GM19463 (cell line): ENCODE measurements at regions not wholly inside any gene's neighbourhood (a gene's known extent, or its start where the extent isn't known, plus 50 kb on each side); places are given as distances from the start of the nearest gene placed in this dataset.

ENCODE experiments used
- ATAC-seq: cut with Tn5 transposase; IDR thresholded peaks from one replicate; pipeline ENCODE4 v1.9.1; 2021; ENCODE audit warnings: mild to moderate bottlenecking, moderate library complexity; ENCODE audit not compliant: unreplicated experiment

DNA sequence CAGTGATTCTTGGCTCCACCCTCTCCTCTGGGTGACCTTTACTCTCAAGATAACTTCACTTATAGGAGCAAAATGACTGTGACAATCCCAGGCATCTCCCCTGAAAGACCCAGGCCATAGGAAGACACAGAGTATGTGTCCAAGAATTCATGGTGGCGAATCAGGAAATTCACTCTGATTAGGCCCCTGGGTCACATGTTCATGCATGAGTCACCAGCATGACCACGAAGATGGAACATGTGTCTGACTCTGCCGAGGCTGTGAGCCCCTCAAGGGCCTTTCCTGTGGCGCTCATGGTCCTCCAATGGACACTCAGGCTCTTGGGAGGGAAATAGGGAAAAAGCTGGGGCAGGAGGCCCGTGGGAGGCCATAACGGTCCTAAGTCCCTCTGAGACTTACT, 74.0 kb upstream of the TEX51 start:
- ATAC-seq, result no peak

DNA sequence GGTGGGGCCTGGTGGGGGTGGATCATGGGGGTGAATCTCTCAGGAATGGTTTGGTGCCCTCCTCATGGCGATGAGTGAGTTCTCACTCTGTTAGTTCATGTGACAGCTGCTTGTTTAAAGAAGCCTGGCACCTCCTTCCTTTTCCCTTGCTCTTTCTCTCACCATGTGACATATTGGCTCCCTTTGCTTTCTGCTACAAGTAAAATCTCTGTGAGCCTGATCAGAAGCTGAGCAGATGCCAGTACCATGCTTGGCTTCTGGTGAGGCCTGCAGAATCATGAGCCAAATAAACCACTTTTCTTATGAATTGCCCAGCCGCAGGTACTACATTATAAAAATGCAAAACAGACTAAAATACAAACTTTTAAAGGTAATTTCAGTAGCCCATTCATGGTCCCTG, 73.4 kb upstream of the TEX51 start:
- no peak for ATAC-seq

DNA sequence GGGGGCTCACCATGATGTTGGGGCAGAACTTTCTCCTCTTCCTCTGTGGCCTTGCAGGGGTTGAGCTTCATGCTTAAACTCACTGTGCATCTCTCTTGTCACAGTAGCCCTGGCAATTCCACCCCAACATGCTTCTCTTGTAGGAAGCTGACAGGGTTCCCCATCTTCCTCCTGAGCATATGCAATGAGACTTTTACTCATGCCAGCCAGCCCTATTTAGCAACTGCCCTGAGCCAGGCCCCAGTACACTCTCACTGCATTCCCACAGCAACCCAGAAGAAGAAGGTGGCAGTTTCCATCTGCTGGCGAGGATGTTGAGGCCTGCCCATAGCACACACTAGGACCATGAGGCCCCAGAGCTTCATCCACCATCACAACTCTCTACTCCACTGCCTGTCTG, 72.2 kb upstream of the TEX51 start:
- ATAC-seq, result no peak

GRCh38 chr2:126827371-126827770, 71.3 kb upstream of the TEX51 start:
- ATAC-seq, result no peak

- ATAC-seq, result no peak
Observed at GRCh38 chr2:126828051-126828450, 70.6 kb upstream of the TEX51 start.

DNA sequence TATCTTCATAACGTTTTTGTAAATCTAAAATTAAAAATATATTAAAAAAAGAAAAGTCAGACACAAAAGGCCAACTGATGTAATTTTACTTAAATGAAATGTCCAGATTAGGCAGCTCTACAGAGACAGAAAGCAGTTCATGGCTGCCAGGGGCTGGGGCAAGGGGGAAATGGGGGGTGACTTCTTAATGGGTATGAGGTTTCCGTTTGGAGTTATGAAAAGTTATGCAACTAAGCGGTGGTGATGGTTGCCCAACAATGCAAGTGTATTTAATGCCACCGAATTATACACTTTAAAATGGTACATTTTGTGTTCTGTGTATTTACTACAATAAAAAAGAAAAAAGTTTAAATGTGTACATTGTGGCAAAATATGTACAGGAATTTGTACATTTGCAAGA, 70.2 kb upstream of the TEX51 start:
- no peak for ATAC-seq

DNA sequence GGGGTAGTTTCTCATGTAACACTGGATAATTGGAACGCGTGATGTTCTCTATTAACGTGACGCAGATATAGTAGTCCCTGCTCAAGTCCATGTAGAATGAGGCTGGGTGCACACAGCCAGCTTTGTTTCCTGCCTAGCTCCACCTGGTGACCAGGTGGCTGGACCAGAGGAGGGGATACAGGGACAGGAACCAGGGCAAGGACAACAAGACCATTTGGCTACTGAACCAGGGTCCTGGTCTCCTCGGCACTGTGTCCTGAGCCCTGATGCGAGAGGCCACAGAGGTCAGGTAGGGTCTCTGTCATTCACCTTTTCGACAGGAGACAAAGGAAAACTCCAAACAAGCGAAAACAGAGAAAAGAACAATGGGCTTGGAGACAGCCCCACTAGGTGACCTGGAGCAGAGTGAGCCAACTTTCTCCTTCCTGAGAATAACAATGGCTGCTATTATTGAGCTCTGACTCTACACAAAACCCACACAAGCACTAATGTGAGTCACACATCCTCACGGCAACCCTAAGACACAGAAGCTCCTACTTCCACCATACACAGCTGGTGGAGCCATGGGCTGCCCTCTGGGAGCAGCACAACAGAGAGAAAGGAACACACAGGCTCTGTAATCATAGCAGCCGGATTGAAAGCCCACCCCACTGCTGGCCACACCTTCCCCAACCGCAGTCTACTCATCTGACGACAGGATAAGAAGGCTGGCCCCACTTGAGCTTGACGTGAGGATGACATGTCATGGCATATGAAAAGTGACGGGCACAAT, 67.3 kb upstream of the TEX51 start:
- ATAC-seq, result no peak

- ATAC-seq, result no peak
Observed at GRCh38 chr2:126832014-126832413, 66.7 kb upstream of the TEX51 start.

GRCh38 chr2:126832757-126833156, 65.9 kb upstream of the TEX51 start:
- no peak for ATAC-seq

DNA sequence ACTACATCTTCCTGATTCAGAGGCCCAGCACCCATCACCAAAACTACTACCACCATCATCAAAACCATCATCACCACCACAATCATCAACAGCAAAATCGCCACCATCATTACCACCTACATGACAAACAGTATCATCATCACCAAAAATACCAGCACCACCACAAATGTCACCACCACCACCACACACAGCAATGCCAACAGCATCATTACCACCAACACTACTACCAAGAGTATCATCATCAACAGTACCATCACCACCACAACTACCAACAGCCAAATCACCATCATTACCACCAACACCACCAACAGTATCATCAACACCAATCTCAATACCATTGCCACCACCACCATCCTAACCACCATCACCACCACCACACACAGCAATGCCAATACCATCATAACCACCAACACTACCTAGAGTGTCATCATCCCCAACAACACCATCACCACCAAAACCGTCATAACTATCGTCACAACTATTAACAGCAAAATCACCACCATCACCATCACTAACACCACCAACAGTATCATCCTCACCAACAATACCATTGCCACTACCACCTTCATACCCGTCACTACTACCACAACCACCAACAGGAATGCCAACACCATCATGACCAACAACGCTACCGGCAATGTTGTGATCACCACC, 64.6 kb upstream of the TEX51 start:
- no peak for ATAC-seq

- no peak for ATAC-seq
Observed at GRCh38 chr2:126835261-126835660, 63.4 kb upstream of the TEX51 start.

DNA sequence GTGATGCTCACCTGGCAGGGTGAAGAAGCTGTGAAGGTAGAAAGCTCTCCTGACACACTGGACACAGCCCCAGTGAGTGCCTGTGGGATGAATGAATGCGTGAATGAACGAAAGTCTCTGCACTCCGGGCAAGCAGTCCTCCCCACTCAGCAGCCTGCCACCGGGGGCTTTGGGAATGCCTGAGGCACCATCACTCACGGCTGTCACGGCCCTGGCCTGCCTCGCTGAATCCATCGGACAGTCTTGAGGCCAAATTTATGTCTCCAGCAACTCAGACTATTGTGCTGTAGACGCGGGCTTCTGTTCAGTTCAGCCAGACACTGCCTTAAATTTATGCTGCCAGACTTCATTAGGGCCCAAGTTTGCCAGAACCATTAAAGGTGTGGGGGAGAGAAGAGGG, 62.9 kb upstream of the TEX51 start:
- ATAC-seq, result no peak

DNA sequence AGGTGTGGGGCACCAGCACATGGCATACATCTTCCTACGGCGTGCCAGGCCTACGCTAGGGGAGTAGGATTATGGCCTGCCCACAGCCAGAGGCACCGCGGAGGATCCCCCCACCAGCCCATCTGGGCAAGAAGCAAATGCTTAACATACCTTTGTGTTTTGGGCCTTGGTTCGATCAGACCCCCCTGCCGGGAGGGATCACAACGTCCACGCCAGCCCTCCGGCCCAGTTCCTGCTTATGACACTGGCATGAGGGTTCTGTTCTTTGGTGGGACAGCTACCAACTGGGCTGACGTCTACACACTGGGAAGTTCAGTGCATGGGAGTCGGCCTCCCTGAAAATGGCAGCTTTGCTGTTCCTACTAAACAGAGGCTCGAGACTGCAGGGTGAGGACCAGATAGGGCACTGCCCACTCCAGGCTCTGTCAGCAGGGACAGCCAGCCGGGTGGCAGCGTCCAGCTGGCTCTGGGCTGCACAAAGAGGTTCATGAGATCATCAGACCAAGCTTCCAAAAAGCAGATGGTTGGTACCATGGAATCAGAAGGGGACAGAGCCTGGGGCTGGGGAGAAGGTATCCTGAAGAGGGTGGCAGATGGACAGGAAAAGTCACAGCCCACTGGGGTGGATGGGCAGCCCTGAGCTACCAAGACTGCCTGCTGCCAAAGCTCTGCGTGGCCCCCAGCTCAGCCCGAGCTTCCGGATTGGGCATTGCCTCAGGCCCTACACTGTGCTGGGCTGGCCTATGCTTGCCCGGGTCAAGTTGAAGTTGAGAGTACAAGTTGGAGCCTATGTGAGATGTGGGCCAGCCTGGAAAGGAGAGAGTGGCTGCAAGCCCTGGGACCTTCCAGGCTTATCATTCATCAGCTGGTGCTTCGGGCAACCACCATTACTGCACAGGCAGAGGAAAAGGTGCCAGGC, 61.7 kb upstream of the TEX51 start:
- no peak for ATAC-seq

DNA sequence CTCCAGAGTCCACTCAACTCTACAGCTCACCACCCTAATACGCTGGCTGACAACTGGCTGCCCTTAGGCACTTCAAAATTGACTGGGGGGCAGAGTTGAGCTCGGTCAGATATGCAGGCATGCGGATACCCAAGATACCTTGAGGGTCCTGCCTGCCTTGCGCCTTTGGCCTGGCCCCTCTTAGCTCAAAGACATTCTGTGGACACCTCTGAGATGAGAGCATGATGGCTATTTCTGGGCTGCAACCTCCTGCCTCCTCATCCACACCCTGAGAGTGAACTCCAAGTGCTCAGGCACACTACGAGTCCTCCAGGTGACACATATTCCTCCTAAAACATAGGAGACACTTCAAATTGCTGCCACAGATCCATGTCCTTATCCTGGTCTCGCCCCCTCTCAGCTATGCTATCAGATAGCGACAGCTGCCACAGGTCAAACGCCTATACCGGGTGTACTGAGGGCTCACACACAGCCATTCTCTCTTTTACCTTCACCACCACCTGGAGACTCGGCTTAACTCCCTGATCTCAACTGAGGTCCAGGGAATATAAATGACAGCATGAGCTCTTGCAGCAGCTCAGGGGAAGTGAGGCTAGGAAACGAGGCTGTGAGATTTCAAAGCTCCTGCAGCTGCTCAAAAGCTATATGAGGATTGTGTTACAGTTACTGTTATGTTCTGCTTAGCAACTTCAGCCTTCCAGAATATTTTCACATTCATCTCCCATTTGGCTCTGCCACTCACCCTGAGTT, 60.5 kb upstream of the TEX51 start:
- ATAC-seq, result no peak

DNA sequence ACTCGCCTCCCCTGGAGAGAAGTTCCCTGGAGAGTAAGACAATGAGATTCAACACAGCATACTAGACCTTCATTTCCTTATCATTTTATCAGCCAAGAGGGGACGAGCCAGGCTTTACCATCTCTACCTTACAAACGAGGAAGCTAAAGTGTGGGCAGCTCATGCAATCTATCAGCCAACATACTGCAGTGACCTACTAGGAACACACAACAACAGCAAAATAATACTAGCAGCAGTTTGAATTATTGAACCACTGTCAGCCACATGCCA, 60.0 kb upstream of the TEX51 start:
- no peak for ATAC-seq

DNA sequence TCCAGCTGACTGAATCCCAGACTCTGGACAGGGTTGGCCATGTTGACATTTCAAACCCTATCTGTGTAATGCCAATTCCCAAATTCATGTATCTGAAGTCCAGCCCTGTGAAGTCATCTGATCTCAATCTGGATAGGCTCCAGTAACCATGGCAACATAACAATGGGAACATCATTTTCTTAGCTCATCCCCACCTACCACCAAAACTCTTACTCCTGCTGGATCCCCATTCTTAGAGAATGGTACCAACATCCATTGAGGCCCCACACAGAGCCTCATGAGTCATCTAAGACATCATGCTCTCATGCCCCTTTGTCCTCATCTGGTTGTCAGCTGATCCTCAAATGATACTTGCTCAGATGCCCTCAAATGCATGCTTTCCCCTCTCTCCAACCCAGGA, 58.9 kb upstream of the TEX51 start:
- no peak for ATAC-seq

- no peak for ATAC-seq
Observed at GRCh38 chr2:126843081-126843480, 55.6 kb upstream of the TEX51 start.

- no peak for ATAC-seq
Observed at GRCh38 chr2:126846241-126846640, 52.4 kb upstream of the TEX51 start.
